Neural progenitor cell (in vitro differentiated cells): ENCODE measurements at regions not wholly inside any gene's neighbourhood (a gene's known extent, or its start where the extent isn't known, plus 50 kb on each side); places are given as distances from the start of the nearest gene placed in this dataset.

Source experiments
- DNase-seq: peaks from one replicate; pipeline ENCODE4 v3.0.0-alpha.2; 2016; ENCODE audit warnings: low spot score
- H2AFZ ChIP-seq: fragments of 200-600 bp; sonication (generic); replicated peaks from 2 replicates; pipeline ENCODE4 v1.6.1; 2016; ENCODE audit warnings: antibody characterized with exemption
- H3F3A ChIP-seq: fragments of 200-600 bp; sonication (generic); 2 replicates; pipeline ENCODE4 v1.6.1; 2016; ENCODE audit warnings: antibody characterized with exemption, low read depth
- H3K27ac ChIP-seq: fragments of 200-600 bp; sonication (generic); 2 replicates; pipeline ENCODE4 v1.5.1; 2016; ENCODE audit warnings: mild to moderate bottlenecking
- H3K27me3 ChIP-seq: fragments of 200-600 bp; sonication (generic); 2 replicates; pipeline ENCODE4 v1.6.1; 2016; ENCODE audit warnings: mild to moderate bottlenecking, moderate library complexity
- H3K36me3 ChIP-seq: fragments of 200-600 bp; sonication (generic); 2 replicates; pipeline ENCODE4 v1.5.1; 2016
- H3K4me1 ChIP-seq: fragments of 200-600 bp; sonication (generic); 2 replicates; pipeline ENCODE4 v1.6.1; 2016; ENCODE audit warnings: mixed run types
- H3K4me2 ChIP-seq: fragments of 200-600 bp; sonication (generic); 2 replicates; pipeline ENCODE4 v1.6.1; 2016
- H3K4me3 ChIP-seq: fragments of 200-600 bp; sonication (generic); 2 replicates; pipeline ENCODE4 v1.5.1; 2016
- H3K79me2 ChIP-seq: fragments of 200-600 bp; sonication (generic); 2 replicates; pipeline ENCODE4 v1.6.1; 2016; ENCODE audit warnings: low read depth
- H3K9ac ChIP-seq: fragments of 200-600 bp; sonication (generic); 2 replicates; pipeline ENCODE4 v1.6.1; 2016
- H3K9me3 ChIP-seq: fragments of 200-600 bp; sonication (generic); 2 replicates; pipeline ENCODE4 v1.5.1; 2016; ENCODE audit warnings: low read depth
- H4K20me1 ChIP-seq: fragments of 200-600 bp; sonication (generic); 2 replicates; pipeline ENCODE4 v1.6.1; 2016; ENCODE audit warnings: low read depth
- H3K27ac Mint-ChIP-seq: 3 replicates; pipeline ENCODE4 v1.8.0; 2021; ENCODE audit warnings: mixed read lengths
- H3K27me3 Mint-ChIP-seq: 2 replicates; pipeline ENCODE4 v1.8.0; 2022; ENCODE audit warnings: low read depth, mild to moderate bottlenecking, inconsistent platforms, moderate library complexity, mixed read lengths; ENCODE audit not compliant: insufficient read depth
- H3K36me3 Mint-ChIP-seq: 3 replicates; pipeline ENCODE4 v1.8.0; 2021; ENCODE audit warnings: mixed read lengths
- H3K4me1 Mint-ChIP-seq: 3 replicates; pipeline ENCODE4 v1.8.0; 2021; ENCODE audit warnings: mixed read lengths
- H3K4me3 Mint-ChIP-seq: 3 replicates; pipeline ENCODE4 v1.8.0; 2021; ENCODE audit warnings: mild to moderate bottlenecking, moderate library complexity, mixed read lengths
- H3K9me3 Mint-ChIP-seq: 3 replicates; pipeline ENCODE4 v1.8.0; 2020; ENCODE audit warnings: mixed read lengths
- EZH2 ChIP-seq: fragments of 200-600 bp; sonication (generic); IDR thresholded peaks from 2 replicates; pipeline ENCODE4 v1.6.1; 2017; ENCODE audit warnings: antibody characterized with exemption, mild to moderate bottlenecking, moderate library complexity
- EZH2phosphoT487 ChIP-seq: fragments of 200-600 bp; sonication (generic); IDR thresholded peaks from 2 replicates; pipeline ENCODE4 v1.6.1; 2017; ENCODE audit warnings: antibody characterized with exemption
- TF ChIP-seq, protein P1 (sequence below): fragments of 200-600 bp; sonication (generic); IDR thresholded peaks from 2 replicates; pipeline ENCODE4 v1.5.1; 2017; ENCODE audit warnings: antibody characterized with exemption, mild to moderate bottlenecking

- Mint-ChIP-seq H3K27me3 (no peaks in the 10 kb centered on the region), H3K9me3 (no peaks in the 10 kb centered on the region), H3K27ac (no peak overlapping the region), H3K36me3 (no peaks in the 10 kb centered on the region), H3K4me1 (peaks cover 2% of the 10 kb centered on the region), H3K4me3 (no peak overlapping the region)
- Histone ChIP-seq H3K36me3 (no peaks in the 10 kb centered on the region), H3F3A (no peaks in the 10 kb centered on the region), H3K27ac (no peak overlapping the region), H3K27me3 (no peaks in the 10 kb centered on the region), H3K4me1 (no peaks in the 10 kb centered on the region), H3K9ac (no peak overlapping the region), H3K4me2 (no peak overlapping the region), H2AFZ (no peak overlapping the region), H3K4me3 (no peak overlapping the region), H4K20me1 (no peaks in the 10 kb centered on the region), H3K79me2 (no peaks in the 10 kb centered on the region), H3K9me3 (no peaks in the 10 kb centered on the region)
- TF ChIP-seq EZH2, result no peak
- TF ChIP-seq EZH2phosphoT487, result no peak
- TF ChIP-seq, protein P1, sequence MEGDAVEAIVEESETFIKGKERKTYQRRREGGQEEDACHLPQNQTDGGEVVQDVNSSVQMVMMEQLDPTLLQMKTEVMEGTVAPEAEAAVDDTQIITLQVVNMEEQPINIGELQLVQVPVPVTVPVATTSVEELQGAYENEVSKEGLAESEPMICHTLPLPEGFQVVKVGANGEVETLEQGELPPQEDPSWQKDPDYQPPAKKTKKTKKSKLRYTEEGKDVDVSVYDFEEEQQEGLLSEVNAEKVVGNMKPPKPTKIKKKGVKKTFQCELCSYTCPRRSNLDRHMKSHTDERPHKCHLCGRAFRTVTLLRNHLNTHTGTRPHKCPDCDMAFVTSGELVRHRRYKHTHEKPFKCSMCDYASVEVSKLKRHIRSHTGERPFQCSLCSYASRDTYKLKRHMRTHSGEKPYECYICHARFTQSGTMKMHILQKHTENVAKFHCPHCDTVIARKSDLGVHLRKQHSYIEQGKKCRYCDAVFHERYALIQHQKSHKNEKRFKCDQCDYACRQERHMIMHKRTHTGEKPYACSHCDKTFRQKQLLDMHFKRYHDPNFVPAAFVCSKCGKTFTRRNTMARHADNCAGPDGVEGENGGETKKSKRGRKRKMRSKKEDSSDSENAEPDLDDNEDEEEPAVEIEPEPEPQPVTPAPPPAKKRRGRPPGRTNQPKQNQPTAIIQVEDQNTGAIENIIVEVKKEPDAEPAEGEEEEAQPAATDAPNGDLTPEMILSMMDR, result no peak
- no peak for DNase-seq
Measured at GRCh38 chr6:102204351-102204750, 810.8 kb downstream of the GRIK2 start.

DNA sequence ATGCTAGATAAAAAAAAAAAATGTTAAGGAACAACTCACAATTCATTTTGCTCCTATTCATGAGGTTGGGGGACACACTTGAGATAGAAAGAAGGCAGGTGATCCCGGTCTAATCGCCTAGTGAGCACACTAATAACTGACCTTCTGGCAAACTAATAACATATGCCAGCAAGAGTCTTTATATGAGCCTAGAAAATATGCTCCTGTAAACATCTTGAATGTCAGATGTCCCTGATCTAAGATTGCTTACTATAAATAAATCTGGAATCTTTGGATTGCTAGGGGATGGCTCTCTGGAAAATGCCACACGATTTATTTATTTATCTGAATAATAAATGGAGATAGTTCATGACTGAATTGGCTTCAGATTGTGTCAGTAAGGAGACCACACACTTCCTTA is 821.9 kb downstream of the GRIK2 start:
- Mint-ChIP-seq H3K27ac (no peak overlapping the region), H3K27me3 (no peaks in the 10 kb centered on the region), H3K4me3 (no peak overlapping the region), H3K36me3 (no peaks in the 10 kb centered on the region), H3K4me1 (no peaks in the 10 kb centered on the region), H3K9me3 (no peaks in the 10 kb centered on the region)
- no peaks in the 10 kb centered on the region for H4K20me1 ChIP-seq
- no peak overlapping the region for H2AFZ ChIP-seq
- no peaks in the 10 kb centered on the region for H3K79me2 ChIP-seq
- no peak overlapping the region for H3K4me3 ChIP-seq
- TF ChIP-seq EZH2, result no peak
- no peak for TF ChIP-seq EZH2phosphoT487
- TF ChIP-seq, protein P1, result no peak
- no peaks in the 10 kb centered on the region for H3K27me3 ChIP-seq
- H3K9ac ChIP-seq, result no peak overlapping the region
- no peaks in the 10 kb centered on the region for H3K9me3 ChIP-seq
- H3K4me2 ChIP-seq, result no peak overlapping the region
- H3K4me1 ChIP-seq, result no peaks in the 10 kb centered on the region
- DNase-seq, result no peak
- H3K36me3 ChIP-seq, result no peaks in the 10 kb centered on the region
- no peaks in the 10 kb centered on the region for H3F3A ChIP-seq
- H3K27ac ChIP-seq, result no peak overlapping the region

DNA sequence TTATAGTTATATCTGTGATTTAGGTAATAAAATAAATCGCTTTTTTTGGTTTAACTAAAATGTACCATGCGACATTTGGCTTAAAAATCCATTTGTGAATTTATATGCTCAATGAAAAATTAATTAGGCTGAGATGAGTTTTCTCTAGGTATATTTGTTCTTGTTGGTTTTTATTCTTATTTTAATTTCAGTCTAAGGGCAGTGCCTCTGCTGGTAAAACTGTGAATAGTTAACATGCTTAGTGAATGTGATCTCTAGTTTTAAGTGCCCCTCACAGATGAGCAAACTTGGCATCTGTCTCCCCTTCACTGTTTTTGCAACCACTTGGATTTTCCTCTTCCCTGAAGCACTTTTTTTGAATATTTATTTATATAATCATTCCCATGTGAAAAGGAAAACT is 822.7 kb downstream of the GRIK2 start:
- H3K9ac ChIP-seq, result no peak overlapping the region
- Mint-ChIP-seq H3K4me3 (no peak overlapping the region), H3K27me3 (no peaks in the 10 kb centered on the region), H3K4me1 (no peaks in the 10 kb centered on the region), H3K36me3 (no peaks in the 10 kb centered on the region), H3K9me3 (no peaks in the 10 kb centered on the region), H3K27ac (no peak overlapping the region)
- H3K9me3 ChIP-seq, result no peaks in the 10 kb centered on the region
- no peak overlapping the region for H3K27ac ChIP-seq
- H3F3A ChIP-seq, result no peaks in the 10 kb centered on the region
- DNase-seq, result no peak
- no peaks in the 10 kb centered on the region for H3K36me3 ChIP-seq
- H2AFZ ChIP-seq, result no peak overlapping the region
- H3K4me1 ChIP-seq, result no peaks in the 10 kb centered on the region
- no peak overlapping the region for H3K4me2 ChIP-seq
- TF ChIP-seq, protein P1, result peak; percentile 15
- TF ChIP-seq EZH2 (no peak), EZH2phosphoT487 (no peak)
- H4K20me1 ChIP-seq, result no peaks in the 10 kb centered on the region
- no peaks in the 10 kb centered on the region for H3K27me3 ChIP-seq
- no peaks in the 10 kb centered on the region for H3K79me2 ChIP-seq
- H3K4me3 ChIP-seq, result no peak overlapping the region

DNA sequence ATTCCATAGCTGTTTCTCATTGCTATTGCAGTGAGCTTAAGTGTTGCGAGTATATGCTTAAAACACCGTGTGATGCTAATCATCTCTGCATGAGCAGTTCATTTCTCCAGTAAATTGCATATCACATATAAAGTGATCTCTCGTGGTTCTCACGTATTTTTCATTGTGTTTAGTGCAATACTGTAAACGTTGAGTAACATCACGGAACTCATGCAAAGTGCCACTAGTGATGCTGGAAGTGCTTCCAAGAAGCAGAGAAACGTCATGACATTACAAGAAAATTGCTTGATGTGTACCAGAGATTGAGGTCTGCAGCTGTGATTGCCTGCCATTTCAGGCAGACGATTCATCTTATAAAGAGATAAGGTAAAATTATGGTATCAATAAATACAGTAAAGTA is 830.4 kb downstream of the GRIK2 start:
- H2AFZ ChIP-seq, result no peak overlapping the region
- no peak overlapping the region for H3K27ac Mint-ChIP-seq
- no peaks in the 10 kb centered on the region for H4K20me1 ChIP-seq
- H3K27ac ChIP-seq, result no peak overlapping the region
- no peaks in the 10 kb centered on the region for H3K79me2 ChIP-seq
- no peak overlapping the region for H3K9ac ChIP-seq
- no peaks in the 10 kb centered on the region for H3K4me1 Mint-ChIP-seq
- no peak overlapping the region for H3K4me3 ChIP-seq
- no peak overlapping the region for H3K4me2 ChIP-seq
- no peaks in the 10 kb centered on the region for H3K36me3 ChIP-seq
- H3K36me3 Mint-ChIP-seq, result no peaks in the 10 kb centered on the region
- no peaks in the 10 kb centered on the region for H3K27me3 ChIP-seq
- TF ChIP-seq EZH2 (no peak), EZH2phosphoT487 (no peak)
- TF ChIP-seq, protein P1, result no peak
- no peaks in the 10 kb centered on the region for H3F3A ChIP-seq
- no peaks in the 10 kb centered on the region for H3K9me3 Mint-ChIP-seq
- H3K4me1 ChIP-seq, result peaks cover 3% of the 10 kb centered on the region
- no peaks in the 10 kb centered on the region for H3K9me3 ChIP-seq
- DNase-seq, result no peak
- H3K4me3 Mint-ChIP-seq, result no peak overlapping the region
- no peaks in the 10 kb centered on the region for H3K27me3 Mint-ChIP-seq
